ENCODE measurements at regions not wholly inside any gene's neighbourhood (a gene's known extent, or its start where the extent isn't known, plus 50 kb on each side); places are given as distances from the start of the nearest gene placed in this dataset.
"Not testable (repeated sequence)": the region's sequence is repeated elsewhere in the genome, so short reads cannot be mapped to it uniquely, and the experiment has no call there.

GRCh38 chr22:23437107-23437395 is 143.0 kb downstream of the IGLL1 start:
- not testable (repeated sequence) for DNase-seq

GRCh38 chr22:23436354-23437106 is 143.6 kb downstream of the IGLL1 start:
- DNase-seq, result not testable (repeated sequence)

GRCh38 chr22:23435186-23435585 is 144.9 kb downstream of the IGLL1 start:
- not testable (repeated sequence) for DNase-seq

- DNase-seq, result not testable (repeated sequence)
Measured at GRCh38 chr22:23434198-23434830, 145.8 kb downstream of the IGLL1 start.

- DNase-seq, result peak; percentile 50
Measured at GRCh38 chr22:23433127-23434005, 146.7 kb downstream of the IGLL1 start.

- not testable (repeated sequence) for DNase-seq
Measured at GRCh38 chr22:23432719-23433118, 147.4 kb downstream of the IGLL1 start.

- no peak for DNase-seq
Measured at GRCh38 chr22:23431337-23432072, 148.6 kb downstream of the IGLL1 start.

GRCh38 chr22:23424551-23425068 is 155.5 kb downstream of the IGLL1 start:
- DNase-seq, result not testable (repeated sequence)

- no peak for DNase-seq
Measured at GRCh38 chr22:23424031-23424430, 156.1 kb downstream of the IGLL1 start.

GRCh38 chr22:23422281-23422680 is 157.8 kb downstream of the IGLL1 start:
- DNase-seq, result not testable (repeated sequence)

GRCh38 chr22:23421300-23421699 is 158.8 kb downstream of the IGLL1 start:
- not testable (repeated sequence) for DNase-seq

- DNase-seq, result no peak
Measured at GRCh38 chr22:23419931-23420330, 160.2 kb downstream of the IGLL1 start.

- DNase-seq, result no peak
Measured at GRCh38 chr22:23419171-23419570, 160.9 kb downstream of the IGLL1 start.

GRCh38 chr22:23418159-23418788 is 161.8 kb downstream of the IGLL1 start:
- DNase-seq, result no peak

GRCh38 chr22:23417327-23417726 is 162.8 kb downstream of the IGLL1 start:
- not testable (repeated sequence) for DNase-seq

- DNase-seq, result not testable (repeated sequence)
Measured at GRCh38 chr22:23416169-23416690, 163.9 kb downstream of the IGLL1 start.

- no peak for DNase-seq
Measured at GRCh38 chr22:23415490-23415851, 164.6 kb downstream of the IGLL1 start.

GRCh38 chr22:23414727-23415489 is 165.2 kb downstream of the IGLL1 start:
- no peak for DNase-seq

- no peak for DNase-seq
Measured at GRCh38 chr22:23411739-23412138, 168.4 kb downstream of the IGLL1 start.

GRCh38 chr22:23410411-23410810 is 169.7 kb downstream of the IGLL1 start:
- DNase-seq, result no peak

GRCh38 chr22:23409976-23410375 is 170.1 kb downstream of the IGLL1 start:
- no peak for DNase-seq

All from CD4-positive, alpha-beta T cell treated with Interleukin-10 for 1 hour (primary cell).